ENCODE measurements at regions not wholly inside any gene's neighbourhood (a gene's known extent, or its start where the extent isn't known, plus 50 kb on each side); places are given as distances from the start of the nearest gene placed in this dataset.

DNA sequence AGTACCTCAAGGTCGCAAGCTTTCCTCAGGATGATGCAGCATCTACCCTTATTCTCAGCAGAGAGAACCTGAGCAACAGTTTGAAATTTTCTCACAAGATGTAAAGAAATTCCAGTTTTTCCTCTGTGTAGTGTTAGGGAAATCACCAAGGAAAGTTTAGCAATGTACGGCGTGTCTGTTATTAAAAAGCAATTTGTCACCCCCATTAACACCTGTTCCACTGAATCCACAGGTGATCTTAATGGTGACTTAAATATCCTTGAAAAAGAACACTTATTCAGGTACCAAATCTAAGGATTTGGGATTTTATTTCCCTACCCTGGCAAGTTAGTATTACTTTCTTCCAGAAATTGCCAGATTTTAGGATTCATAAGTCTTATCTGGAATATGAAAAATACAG, 77.9 kb upstream of the ATP10B start:
- H3K9ac ChIP-seq (ENCODE audit: low read length) = no peak overlapping the region
- intact Hi-C loops (cut with micrococcal nuclease) = no loop called here
- H3K4me2 ChIP-seq (ENCODE audit: low read length) = no peak overlapping the region
- ChIA-PET POLR2A (no interaction called here), CTCF (no interaction called here), RAD21 (ENCODE audit: low non-redundant PET in 1 of 2, low total read pairs in 2 of 2, uncharacterized antibody in 2 of 2, unreplicated experiment in 2 of 2) (no interaction called here)
- H3K9me2 ChIP-seq (ENCODE audit: insufficient read depth) = no peaks in the 10 kb centered on the region
- no peak for DNase-seq (ENCODE audit: low read depth, low spot score)
- no peaks in the 10 kb centered on the region for H3K36me3 ChIP-seq (ENCODE audit: control insufficient read depth in 1 of 2, insufficient read depth in 2 of 2, low read length in 2 of 2)
- H3K4me3 ChIP-seq (replicated peaks in 1 of 2; ENCODE audit: low read depth in 1 of 2, low read length in 2 of 2) = no peak overlapping the region
- no peak overlapping the region for H3K27ac ChIP-seq (ENCODE audit: low read depth, low read length)
- TF ChIP-seq ELF1 (IDR thresholded peaks at IDR 0.05; ENCODE audit: borderline replicate concordance, low read depth) (no peak), REST (IDR thresholded peaks at IDR 0.05; ENCODE audit: low read depth) (no peak), POLR2A (IDR thresholded peaks at IDR 0.05; ENCODE audit: borderline replicate concordance, extremely low read depth, insufficient read depth, insufficient read length) (no peak), TCF7L2 (IDR thresholded peaks at IDR 0.05; ENCODE audit: borderline replicate concordance, extremely low read depth, insufficient read depth, insufficient read length) (no peak), ZNF274 (IDR thresholded peaks at IDR 0.05; ENCODE audit: low read depth, low read length) (no peak), CBX3 (IDR thresholded peaks at IDR 0.05; ENCODE audit: low read depth) (no peak), CTCF (IDR thresholded peaks at IDR 0.05 in 2 of 3, conservative IDR thresholded peaks at IDR 0.05 in 1 of 3; ENCODE audit: borderline replicate concordance in 1 of 3, insufficient read depth in 1 of 3, low read depth in 2 of 3, low read length in 2 of 3) (no peak), RAD21 (IDR thresholded peaks at IDR 0.05; ENCODE audit: low read depth) (no peak), FOSL1 (IDR thresholded peaks at IDR 0.05; ENCODE audit: low read depth) (no peak), EGR1 (IDR thresholded peaks at IDR 0.05; ENCODE audit: low read depth) (no peak), EZH2 (IDR thresholded peaks at IDR 0.05) (no peak), SIN3A (IDR thresholded peaks at IDR 0.05; ENCODE audit: low read depth) (no peak), YY1 (IDR thresholded peaks at IDR 0.05; ENCODE audit: extremely low read depth, insufficient replicate concordance, low read depth, low read length) (no peak), SRF (IDR thresholded peaks at IDR 0.05; ENCODE audit: low read depth) (no peak), POLR2AphosphoS5 (IDR thresholded peaks at IDR 0.05; ENCODE audit: low read depth, low read length) (no peak), ZFX (IDR thresholded peaks at IDR 0.05) (no peak)
- TF ChIP-seq, protein P1, sequence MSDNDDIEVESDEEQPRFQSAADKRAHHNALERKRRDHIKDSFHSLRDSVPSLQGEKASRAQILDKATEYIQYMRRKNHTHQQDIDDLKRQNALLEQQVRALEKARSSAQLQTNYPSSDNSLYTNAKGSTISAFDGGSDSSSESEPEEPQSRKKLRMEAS (IDR thresholded peaks at IDR 0.05) = no peak
- TF ChIP-seq, protein P2, sequence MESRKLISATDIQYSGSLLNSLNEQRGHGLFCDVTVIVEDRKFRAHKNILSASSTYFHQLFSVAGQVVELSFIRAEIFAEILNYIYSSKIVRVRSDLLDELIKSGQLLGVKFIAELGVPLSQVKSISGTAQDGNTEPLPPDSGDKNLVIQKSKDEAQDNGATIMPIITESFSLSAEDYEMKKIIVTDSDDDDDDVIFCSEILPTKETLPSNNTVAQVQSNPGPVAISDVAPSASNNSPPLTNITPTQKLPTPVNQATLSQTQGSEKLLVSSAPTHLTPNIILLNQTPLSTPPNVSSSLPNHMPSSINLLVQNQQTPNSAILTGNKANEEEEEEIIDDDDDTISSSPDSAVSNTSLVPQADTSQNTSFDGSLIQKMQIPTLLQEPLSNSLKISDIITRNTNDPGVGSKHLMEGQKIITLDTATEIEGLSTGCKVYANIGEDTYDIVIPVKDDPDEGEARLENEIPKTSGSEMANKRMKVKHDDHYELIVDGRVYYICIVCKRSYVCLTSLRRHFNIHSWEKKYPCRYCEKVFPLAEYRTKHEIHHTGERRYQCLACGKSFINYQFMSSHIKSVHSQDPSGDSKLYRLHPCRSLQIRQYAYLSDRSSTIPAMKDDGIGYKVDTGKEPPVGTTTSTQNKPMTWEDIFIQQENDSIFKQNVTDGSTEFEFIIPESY (IDR thresholded peaks at IDR 0.05; ENCODE audit: extremely low read depth, insufficient replicate concordance, low read length) = no peak
- H3K27me3 ChIP-seq (ENCODE audit: insufficient read depth, low read length) = no peaks in the 10 kb centered on the region
- H3K79me2 ChIP-seq (ENCODE audit: insufficient read depth, low read length) = no peaks in the 10 kb centered on the region
- no peak for ATAC-seq
- no peaks in the 10 kb centered on the region for H4K20me1 ChIP-seq (ENCODE audit: insufficient read depth)
- BruUV-seq (replicated peaks) = no TSS peak
- H3K9me3 ChIP-seq (ENCODE audit: control insufficient read depth in 1 of 2, insufficient read depth in 1 of 2, low read depth in 1 of 2, low read length in 2 of 2) = no peaks in the 10 kb centered on the region; a peak in 1 of 4 replicates
- H2AFZ ChIP-seq (ENCODE audit: low read depth, low read length, poor library complexity, severe bottlenecking) = no peak overlapping the region
- no peaks in the 10 kb centered on the region for H3K4me1 ChIP-seq (ENCODE audit: control insufficient read depth in 1 of 2, insufficient read depth in 2 of 2, low read length in 2 of 2)

Data from HCT116 (cell line).